NCI-H345 treated with DMSO at 0.1 percent for 48 hours (cell line): ENCODE measurements at regions not wholly inside any gene's neighbourhood (a gene's known extent, or its start where the extent isn't known, plus 50 kb on each side); places are given as distances from the start of the nearest gene placed in this dataset.
"Not testable (repeated sequence)": the region's sequence is repeated elsewhere in the genome, so short reads cannot be mapped to it uniquely, and the experiment has no call there.

Experiments used
- DNase-seq: peaks from one replicate; lab custom pipeline; 2025; ENCODE audit not compliant: unreplicated experiment; lab: John Stamatoyannopoulos, UW

DNA sequence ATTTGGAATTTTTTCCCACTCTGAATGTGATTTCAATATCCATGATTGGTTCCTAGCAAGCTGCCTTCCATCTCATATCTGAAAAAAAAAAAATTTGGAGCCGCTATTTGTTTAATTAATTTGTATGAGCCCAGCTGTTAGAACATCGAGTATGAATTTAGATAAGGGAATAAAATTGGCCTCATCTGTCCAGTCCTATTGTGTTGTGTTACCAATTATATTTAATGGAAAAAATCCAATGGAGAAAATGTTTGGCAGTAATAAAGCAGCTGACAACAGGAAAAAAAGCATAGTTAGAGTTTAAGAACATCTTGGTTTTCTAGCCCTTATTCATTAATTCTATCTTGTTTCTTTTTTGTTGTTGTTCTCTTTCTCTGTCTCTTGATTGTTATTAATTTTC lies 735.6 kb upstream of the RIOK2 start:
- no peak for DNase-seq

DNA sequence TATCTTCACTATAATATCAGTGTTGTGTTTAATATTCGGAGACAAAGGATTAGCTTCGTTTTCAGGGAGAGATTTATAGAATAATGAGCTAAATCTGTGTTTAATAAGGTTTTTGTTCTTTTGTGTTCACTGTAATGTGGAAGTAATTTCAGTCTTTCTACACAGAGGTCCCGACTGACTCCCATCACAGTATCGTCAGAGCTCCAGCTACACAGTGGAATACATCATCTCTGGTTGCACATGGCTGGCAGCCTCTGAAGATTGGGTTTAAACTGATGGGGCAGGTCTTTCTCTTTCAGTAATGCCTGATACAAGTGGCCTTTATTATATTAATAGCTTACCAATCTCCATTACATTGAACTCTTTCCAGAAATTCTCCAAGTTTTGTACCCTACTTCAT lies 736.7 kb upstream of the RIOK2 start:
- DNase-seq, result no peak

GRCh38 chr5:97922776-97923175 lies 739.7 kb upstream of the RIOK2 start:
- no peak for DNase-seq

GRCh38 chr5:97923496-97923895 lies 740.4 kb upstream of the RIOK2 start:
- no peak for DNase-seq

- no peak for DNase-seq
Measured at GRCh38 chr5:97923997-97924396, 741.0 kb upstream of the RIOK2 start.

GRCh38 chr5:97929383-97929782 lies 746.3 kb upstream of the RIOK2 start:
- DNase-seq, result no peak

GRCh38 chr5:97931829-97932228 lies 748.8 kb upstream of the RIOK2 start:
- no peak for DNase-seq

DNA sequence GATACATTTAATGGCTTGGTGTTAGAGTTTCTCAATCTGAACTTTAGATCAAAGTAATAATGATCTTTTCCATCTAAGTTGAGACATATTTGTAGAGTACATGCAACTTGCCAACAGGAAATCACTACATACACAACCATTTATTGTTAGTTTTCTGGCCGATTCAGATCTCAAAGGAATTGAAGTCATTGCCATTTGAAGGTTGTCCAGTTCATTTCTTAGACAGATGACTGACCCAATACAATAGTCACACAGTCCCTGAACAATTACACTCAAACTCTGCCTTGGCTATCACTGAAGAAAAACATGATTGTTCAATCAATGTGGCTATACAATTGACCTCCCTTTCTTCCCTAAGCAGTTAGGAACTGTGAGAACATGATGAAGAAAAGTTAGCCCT lies 753.2 kb upstream of the RIOK2 start:
- DNase-seq, result no peak

GRCh38 chr5:97937846-97938245 lies 754.8 kb upstream of the RIOK2 start:
- DNase-seq, result no peak

DNA sequence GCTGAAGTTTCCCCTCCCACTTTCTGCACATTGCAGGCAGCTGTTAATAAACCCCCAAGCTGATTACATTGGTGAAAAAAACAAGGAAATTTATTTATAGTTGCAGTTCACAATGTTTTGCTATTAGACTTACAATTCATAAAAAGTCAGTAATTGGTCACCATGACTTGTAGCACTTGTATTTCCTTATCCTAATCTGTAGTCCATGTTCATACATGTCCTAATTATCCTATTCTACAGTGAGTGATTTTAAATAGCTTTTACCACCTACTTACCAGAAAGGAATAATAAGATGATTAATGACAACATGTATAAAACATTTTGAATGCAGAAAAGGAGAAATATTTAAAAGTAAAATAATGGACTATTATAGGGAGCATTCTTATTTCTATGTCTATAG lies 760.0 kb upstream of the RIOK2 start:
- no peak for DNase-seq

DNA sequence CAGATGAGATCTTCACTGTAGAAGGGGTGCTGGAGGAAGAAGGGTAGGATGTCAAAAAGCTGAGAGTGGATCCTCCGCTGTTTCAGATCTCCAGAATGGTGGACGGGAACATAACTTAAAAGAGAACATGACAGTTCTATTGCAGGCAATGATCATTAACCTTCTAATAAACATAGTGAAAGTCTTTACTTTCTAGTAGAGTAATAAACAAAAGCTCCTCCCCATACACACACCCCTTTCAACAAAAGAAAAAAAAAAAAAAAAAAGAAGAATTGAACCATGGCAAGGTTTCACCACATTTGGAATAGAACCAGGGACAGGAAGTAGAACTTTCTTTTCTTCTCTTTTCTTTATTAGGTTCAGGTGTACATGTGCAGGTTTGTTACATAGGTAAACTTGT lies 768.1 kb upstream of the RIOK2 start:
- no peak for DNase-seq

DNA sequence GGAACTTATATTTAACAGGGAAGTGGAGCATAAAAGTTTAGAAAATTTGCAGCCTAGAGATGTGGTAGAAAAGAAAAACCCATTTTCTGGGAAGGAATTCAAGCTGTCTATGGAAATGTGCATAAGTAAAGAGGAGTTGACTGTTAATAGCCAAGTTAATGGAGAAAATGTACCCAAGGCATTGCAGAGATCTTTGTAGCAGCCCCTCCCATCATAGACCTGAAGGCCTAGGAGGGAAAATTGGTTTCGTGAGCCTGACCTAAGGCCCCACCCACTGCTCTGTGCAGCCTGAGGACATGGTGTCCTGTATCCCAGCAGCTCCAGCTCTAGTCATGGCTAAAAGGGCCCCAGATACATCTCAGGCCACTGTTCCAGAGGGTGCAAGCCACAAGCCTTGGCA lies 772.4 kb upstream of the RIOK2 start:
- DNase-seq, result no peak

- DNase-seq, result no peak
Measured at GRCh38 chr5:97967292-97967691, 784.2 kb upstream of the RIOK2 start.

- no peak for DNase-seq
Measured at GRCh38 chr5:97968346-97968745, 785.3 kb upstream of the RIOK2 start.

- DNase-seq, result no peak
Measured at GRCh38 chr5:97979740-97980139, 793.7 kb upstream of the RGMB start.

DNA sequence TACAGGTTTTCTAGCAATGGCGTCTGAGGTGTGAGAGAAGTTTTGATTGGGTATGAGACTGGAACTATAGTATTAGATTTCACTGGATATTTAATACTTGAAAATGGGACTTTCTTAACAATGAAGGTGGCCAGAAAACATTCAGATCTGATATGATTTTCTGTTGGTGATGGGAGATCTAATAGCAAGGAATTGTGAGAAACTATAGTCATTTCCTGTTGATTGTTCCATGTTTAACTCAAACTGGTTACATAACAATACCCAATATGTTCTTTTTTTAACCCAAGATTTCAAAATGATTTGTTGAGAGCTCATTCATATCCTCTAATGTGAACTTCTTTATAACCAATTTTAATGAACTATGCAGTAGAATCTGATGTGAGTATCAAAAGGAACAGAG lies 793.2 kb upstream of the RGMB start:
- no peak for DNase-seq

DNA sequence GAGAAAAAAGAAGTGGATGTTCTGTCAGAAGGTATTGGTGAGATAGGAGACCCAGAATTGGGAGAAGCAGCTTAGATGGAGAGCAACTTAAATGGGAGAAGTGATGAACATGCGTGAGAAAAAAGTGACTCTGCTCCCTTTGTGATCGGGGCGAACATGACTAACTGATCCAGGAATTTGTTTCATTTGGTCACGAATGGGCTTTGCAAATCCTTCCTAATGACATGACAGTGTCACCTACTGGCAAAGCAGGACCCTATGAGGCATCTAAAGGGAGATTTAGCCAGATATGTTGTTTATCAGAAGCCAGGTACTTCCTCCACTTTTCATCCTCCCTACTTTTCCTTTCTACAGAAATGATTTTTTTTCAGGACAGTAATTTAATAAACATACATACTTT lies 787.4 kb upstream of the RGMB start:
- no peak for DNase-seq

DNA sequence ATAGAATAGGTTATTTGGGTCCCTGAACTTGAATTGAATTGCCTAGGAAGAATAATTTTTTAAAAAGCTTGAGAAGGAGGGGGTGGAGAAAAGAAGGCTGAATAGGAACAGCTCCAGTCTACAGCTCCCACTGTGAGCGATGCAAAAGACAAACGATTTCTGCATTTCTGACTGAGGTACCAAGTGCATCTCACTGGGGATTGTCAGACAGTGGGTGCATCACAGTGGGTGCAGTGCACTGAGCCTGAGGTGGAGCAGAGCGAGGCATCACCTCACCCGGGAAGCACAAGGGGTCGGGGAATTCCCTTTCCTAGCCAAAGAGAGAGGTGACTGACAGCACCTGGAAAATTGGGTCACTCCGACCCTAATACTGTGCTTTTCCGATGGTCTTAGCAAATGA lies 782.2 kb upstream of the RGMB start:
- DNase-seq, result no peak

- DNase-seq, result no peak
Measured at GRCh38 chr5:97998941-97999340, 774.5 kb upstream of the RGMB start.

GRCh38 chr5:98004463-98004862 lies 769.0 kb upstream of the RGMB start:
- DNase-seq, result no peak

DNA sequence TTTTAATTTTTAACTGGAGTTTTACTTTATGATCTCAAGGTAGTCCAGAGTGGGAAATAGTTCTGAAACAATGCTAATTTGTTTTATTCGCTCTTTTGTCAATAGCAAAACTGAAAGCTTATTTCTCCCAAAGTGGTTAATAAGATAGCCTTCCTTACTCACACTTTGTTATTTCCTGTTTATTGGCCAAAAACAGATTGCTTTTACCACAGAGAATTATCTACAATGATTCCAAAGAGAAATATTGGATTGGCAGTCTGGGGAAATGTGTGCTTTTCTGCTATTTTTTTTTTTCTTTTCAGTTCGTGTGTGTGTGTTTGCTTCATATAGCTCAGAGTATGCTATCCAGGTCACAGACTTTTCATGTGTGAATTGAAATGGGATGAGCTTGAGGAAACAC lies 756.7 kb upstream of the RGMB start:
- no peak for DNase-seq

- not testable (repeated sequence) for DNase-seq
Measured at GRCh38 chr5:98030273-98030672, 743.2 kb upstream of the RGMB start.

DNA sequence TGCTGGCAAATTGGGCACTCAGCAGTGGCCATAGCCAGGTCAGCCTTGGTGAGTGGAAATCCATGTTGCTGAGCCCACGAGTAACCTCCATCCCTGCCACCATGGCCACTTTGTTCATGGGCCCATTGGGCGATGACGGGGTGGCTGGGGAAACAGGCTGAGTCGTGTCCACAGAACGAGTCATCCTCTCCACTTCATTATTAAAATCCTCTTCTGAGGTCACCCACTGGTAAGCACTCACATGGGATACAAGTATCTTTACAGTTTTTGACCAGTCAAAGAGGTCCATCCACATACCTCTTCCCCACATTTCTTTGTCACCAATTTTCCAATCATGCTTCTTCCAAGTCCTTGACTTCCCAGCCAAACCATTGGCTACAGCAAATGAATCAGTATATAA lies 742.4 kb upstream of the RGMB start:
- DNase-seq, result not testable (repeated sequence)

DNA sequence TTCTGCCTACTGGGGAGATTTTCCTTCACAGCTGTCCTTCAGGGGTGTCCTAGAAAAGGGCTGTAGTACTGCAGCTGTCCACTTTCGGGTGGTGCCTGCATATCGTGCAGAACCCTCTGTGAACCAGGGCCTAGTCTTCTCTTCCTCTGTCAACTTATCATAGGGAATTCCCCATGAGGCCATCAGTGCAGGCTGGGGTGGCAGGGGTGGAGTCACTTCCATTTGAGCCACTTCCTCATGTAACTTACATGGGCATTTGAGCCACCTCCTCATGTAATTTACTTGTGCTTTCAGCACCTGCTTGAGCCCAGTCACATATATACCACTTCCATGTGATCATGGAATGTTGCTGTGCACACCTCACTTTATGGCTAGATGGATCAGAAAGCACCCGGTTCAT lies 742.0 kb upstream of the RGMB start:
- no peak for DNase-seq
